Adrenal gland (tissue), 5 donors: ENCODE measurements at regions not wholly inside any gene's neighbourhood (a gene's known extent, or its start where the extent isn't known, plus 50 kb on each side); places are given as distances from the start of the nearest gene placed in this dataset.

Experiments used
- POLR2A ChIP-seq, 2 donors: fragments of 450-650 bp; IDR thresholded peaks; one replicate each; pipeline ENCODE4 v1.6.1; 2017; ENCODE audit warnings: antibody characterized with exemption in 2 of 2, mild to moderate bottlenecking in 2 of 2, moderate library complexity in 1 of 2
- TF ChIP-seq, protein P1 (sequence below), 6 experiments: fragments of 450-650 bp in 4 of 6; fragments of 200-600 bp in 2 of 6; sonication (generic) in 1 of 6; IDR thresholded peaks; 1 replicate in 5 of 6; 2 replicates in 1 of 6; pipeline versions ENCODE4 v1.5.1 to v1.8.0; 2016 to 2021; ENCODE audit warnings: antibody characterized with exemption in 6 of 6, mild to moderate bottlenecking in 2 of 6, moderate library complexity in 1 of 6
- donor health status: DM: no; HTN: no; CAD: no.

DNA sequence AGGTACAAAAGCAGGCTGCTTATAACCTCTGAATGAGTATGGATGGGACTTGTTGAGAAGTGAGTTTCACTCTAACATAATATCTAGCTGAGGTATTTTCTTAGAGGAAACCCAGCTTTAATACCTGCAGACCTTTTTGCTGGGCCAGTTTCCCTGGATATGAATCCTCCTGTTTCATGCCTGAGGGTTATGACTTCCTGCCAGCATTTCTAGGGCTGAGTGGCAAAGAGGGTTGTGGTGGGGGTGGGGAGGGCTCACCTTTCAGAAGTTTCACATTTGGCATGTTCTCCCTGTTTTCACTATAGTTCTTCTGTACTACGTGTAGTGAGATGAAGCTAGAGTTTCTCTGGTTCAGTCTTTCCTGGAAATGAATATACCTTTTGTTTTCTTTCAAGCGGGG, 73.7 kb downstream of the LACC1 start:
- TF ChIP-seq, protein P1, sequence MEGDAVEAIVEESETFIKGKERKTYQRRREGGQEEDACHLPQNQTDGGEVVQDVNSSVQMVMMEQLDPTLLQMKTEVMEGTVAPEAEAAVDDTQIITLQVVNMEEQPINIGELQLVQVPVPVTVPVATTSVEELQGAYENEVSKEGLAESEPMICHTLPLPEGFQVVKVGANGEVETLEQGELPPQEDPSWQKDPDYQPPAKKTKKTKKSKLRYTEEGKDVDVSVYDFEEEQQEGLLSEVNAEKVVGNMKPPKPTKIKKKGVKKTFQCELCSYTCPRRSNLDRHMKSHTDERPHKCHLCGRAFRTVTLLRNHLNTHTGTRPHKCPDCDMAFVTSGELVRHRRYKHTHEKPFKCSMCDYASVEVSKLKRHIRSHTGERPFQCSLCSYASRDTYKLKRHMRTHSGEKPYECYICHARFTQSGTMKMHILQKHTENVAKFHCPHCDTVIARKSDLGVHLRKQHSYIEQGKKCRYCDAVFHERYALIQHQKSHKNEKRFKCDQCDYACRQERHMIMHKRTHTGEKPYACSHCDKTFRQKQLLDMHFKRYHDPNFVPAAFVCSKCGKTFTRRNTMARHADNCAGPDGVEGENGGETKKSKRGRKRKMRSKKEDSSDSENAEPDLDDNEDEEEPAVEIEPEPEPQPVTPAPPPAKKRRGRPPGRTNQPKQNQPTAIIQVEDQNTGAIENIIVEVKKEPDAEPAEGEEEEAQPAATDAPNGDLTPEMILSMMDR (IDR thresholded peaks at IDR 0.05), result no peak
- TF ChIP-seq POLR2A (IDR thresholded peaks at IDR 0.05), result no peak
